ENCODE measurements at regions not wholly inside any gene's neighbourhood (a gene's known extent, or its start where the extent isn't known, plus 50 kb on each side); places are given as distances from the start of the nearest gene placed in this dataset.

DNA sequence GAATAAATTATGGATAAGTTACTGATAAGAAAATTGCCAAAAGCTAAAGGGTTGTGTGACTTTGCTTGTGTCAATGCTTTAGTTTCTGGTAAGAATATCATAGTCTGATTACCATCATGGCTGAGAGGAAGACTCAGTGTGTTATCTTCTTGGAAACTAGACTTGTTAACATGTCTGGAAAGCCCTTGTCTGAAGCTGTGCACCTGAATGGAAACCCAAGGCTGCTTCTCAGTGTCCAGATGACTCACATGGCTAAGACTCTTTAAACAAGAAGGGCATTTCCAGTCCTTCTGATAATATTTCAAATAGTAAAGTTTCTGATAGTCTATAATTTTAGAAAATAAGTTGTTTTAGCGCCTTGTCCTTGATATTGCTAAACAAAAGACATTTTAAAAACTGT, 1092.7 kb downstream of the PLA2G4A start (continued):
- TF ChIP-seq ZNF462 (CRISPR knock-in tag; IDR thresholded peaks at IDR 0.05) (no peak), JUNB (IDR thresholded peaks at IDR 0.05; ENCODE audit: unreplicated experiment) (no peak), ZNF114 (CRISPR knock-in tag; IDR thresholded peaks at IDR 0.05) (no peak), EZH2phosphoT487 (IDR thresholded peaks at IDR 0.05; ENCODE audit: unreplicated experiment) (no peak)

GRCh38 chr1:187922255-187922654, 1093.5 kb downstream of the PLA2G4A start:
- no peaks in the 10 kb centered on the region for H3K4me1 ChIP-seq (ENCODE audit: insufficient read depth)
- H3F3A ChIP-seq (replicated peaks; ENCODE audit: low read depth), result no peaks in the 10 kb centered on the region
- TF ChIP-seq CTCF (conservative IDR thresholded peaks at IDR 0.05; ENCODE audit: low read depth in 2 of 2), result no peak
- no peak for TF ChIP-seq CREB1 (CRISPR knock-in tag; IDR thresholded peaks at IDR 0.05; ENCODE audit: low read depth)
- TF ChIP-seq, protein P1, sequence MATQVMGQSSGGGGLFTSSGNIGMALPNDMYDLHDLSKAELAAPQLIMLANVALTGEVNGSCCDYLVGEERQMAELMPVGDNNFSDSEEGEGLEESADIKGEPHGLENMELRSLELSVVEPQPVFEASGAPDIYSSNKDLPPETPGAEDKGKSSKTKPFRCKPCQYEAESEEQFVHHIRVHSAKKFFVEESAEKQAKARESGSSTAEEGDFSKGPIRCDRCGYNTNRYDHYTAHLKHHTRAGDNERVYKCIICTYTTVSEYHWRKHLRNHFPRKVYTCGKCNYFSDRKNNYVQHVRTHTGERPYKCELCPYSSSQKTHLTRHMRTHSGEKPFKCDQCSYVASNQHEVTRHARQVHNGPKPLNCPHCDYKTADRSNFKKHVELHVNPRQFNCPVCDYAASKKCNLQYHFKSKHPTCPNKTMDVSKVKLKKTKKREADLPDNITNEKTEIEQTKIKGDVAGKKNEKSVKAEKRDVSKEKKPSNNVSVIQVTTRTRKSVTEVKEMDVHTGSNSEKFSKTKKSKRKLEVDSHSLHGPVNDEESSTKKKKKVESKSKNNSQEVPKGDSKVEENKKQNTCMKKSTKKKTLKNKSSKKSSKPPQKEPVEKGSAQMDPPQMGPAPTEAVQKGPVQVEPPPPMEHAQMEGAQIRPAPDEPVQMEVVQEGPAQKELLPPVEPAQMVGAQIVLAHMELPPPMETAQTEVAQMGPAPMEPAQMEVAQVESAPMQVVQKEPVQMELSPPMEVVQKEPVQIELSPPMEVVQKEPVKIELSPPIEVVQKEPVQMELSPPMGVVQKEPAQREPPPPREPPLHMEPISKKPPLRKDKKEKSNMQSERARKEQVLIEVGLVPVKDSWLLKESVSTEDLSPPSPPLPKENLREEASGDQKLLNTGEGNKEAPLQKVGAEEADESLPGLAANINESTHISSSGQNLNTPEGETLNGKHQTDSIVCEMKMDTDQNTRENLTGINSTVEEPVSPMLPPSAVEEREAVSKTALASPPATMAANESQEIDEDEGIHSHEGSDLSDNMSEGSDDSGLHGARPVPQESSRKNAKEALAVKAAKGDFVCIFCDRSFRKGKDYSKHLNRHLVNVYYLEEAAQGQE (IDR thresholded peaks at IDR 0.05; ENCODE audit: unreplicated experiment), result no peak
- TF ChIP-seq EZH2phosphoT487 (IDR thresholded peaks at IDR 0.05; ENCODE audit: unreplicated experiment), result no peak
- TF ChIP-seq NANOG (IDR thresholded peaks at IDR 0.05; ENCODE audit: borderline replicate concordance), result no peak
- H3K36me3 ChIP-seq (ENCODE audit: insufficient read depth), result no peaks in the 10 kb centered on the region
- Mint-ChIP-seq H3K4me1 (no peaks in the 10 kb centered on the region; the same call in 2 of the 3 replicates), H3K36me3 (ENCODE audit: low read depth) (no peaks in the 10 kb centered on the region), H3K27ac (no peak overlapping the region), H3K4me3 (no peak overlapping the region), H3K9me3 (no peaks in the 10 kb centered on the region), H3K27me3 (ENCODE audit: insufficient read depth, low read depth, poor library complexity) (no peaks in the 10 kb centered on the region)
- no peak for DNase-seq (ENCODE audit: low spot score)
- ATAC-seq, result no peak
- no peaks in the 10 kb centered on the region for H3K79me2 ChIP-seq (replicated peaks; ENCODE audit: insufficient read depth)
- no peak overlapping the region for H3K4me3 ChIP-seq
- H4K20me1 ChIP-seq (replicated peaks; ENCODE audit: insufficient read depth), result no peaks in the 10 kb centered on the region
- no peaks in the 10 kb centered on the region for H3K9me2 ChIP-seq (ENCODE audit: insufficient read depth)
- H2AFZ ChIP-seq, result no peak overlapping the region
- H3K27me3 ChIP-seq (ENCODE audit: insufficient read depth), result no peaks in the 10 kb centered on the region
- H3K4me2 ChIP-seq, result no peak overlapping the region
- H3K27ac ChIP-seq (ENCODE audit: low read depth), result no peak overlapping the region

Measured in GM23338 (cell line).